Ishikawa (cell line): ENCODE measurements at regions not wholly inside any gene's neighbourhood (a gene's known extent, or its start where the extent isn't known, plus 50 kb on each side); places are given as distances from the start of the nearest gene placed in this dataset.

Source experiments
- CEBPB ChIP-seq: IDR thresholded peaks from 2 replicates; pipeline ENCODE4 v1.6.1; 2012
- CREB1 ChIP-seq: IDR thresholded peaks from 2 replicates; pipeline ENCODE4 v1.6.1; 2012; ENCODE audit warnings: low read depth
- EGR1 ChIP-seq: IDR thresholded peaks from 2 replicates; pipeline ENCODE4 v1.6.1; 2012
- EP300 ChIP-seq: IDR thresholded peaks from 2 replicates; pipeline ENCODE4 v1.6.1; 2012; ENCODE audit warnings: borderline replicate concordance
- FOXM1 ChIP-seq: IDR thresholded peaks from 2 replicates; pipeline ENCODE4 v1.6.1; 2012; ENCODE audit warnings: low read depth, borderline replicate concordance
- MAX ChIP-seq: IDR thresholded peaks from 2 replicates; pipeline ENCODE4 v1.6.1; 2012
- NFIC ChIP-seq: IDR thresholded peaks from 2 replicates; pipeline ENCODE4 v1.6.1; 2012
- RAD21 ChIP-seq: IDR thresholded peaks from 2 replicates; pipeline ENCODE4 v1.6.1; 2012; ENCODE audit warnings: low read depth
- REST ChIP-seq: IDR thresholded peaks from 2 replicates; pipeline ENCODE4 v1.6.1; 2012; ENCODE audit warnings: low read depth, mild to moderate bottlenecking
- TAF1 ChIP-seq: IDR thresholded peaks from 2 replicates; pipeline ENCODE4 v1.6.1; 2012; ENCODE audit warnings: low read depth, mild to moderate bottlenecking
- TCF12 ChIP-seq: IDR thresholded peaks from 2 replicates; pipeline ENCODE4 v1.6.1; 2012; ENCODE audit warnings: low read depth
- TEAD4 ChIP-seq: IDR thresholded peaks from 2 replicates; pipeline ENCODE4 v1.6.1; 2012
- USF1 ChIP-seq: IDR thresholded peaks from 2 replicates; pipeline ENCODE4 v1.6.1; 2012
- YY1 ChIP-seq: IDR thresholded peaks from 2 replicates; pipeline ENCODE4 v1.6.1; 2012; ENCODE audit warnings: low read depth

GRCh38 chr4:167802463-167803212, 289.7 kb upstream of the ANXA10 start:
- TF ChIP-seq CEBPB, result no peak
- no peak for TF ChIP-seq RAD21
- no peak for TF ChIP-seq NFIC
- TF ChIP-seq USF1, result no peak
- TF ChIP-seq TAF1, result no peak
- no peak for TF ChIP-seq TEAD4
- TF ChIP-seq YY1, result no peak
- no peak for TF ChIP-seq EGR1
- TF ChIP-seq EP300, result no peak
- TF ChIP-seq MAX, result no peak
- no peak for TF ChIP-seq FOXM1
- no peak for TF ChIP-seq REST
- no peak for TF ChIP-seq CREB1
- TF ChIP-seq TCF12, result no peak
